DND-41 (cell line): ENCODE measurements at regions not wholly inside any gene's neighbourhood (a gene's known extent, or its start where the extent isn't known, plus 50 kb on each side); places are given as distances from the start of the nearest gene placed in this dataset.

ENCODE experiments used
- ATAC-seq: fragments of 200-7000 bp; cut with Tn5 transposase; 3 replicates; pipeline ENCODE4 v1.9.1; 2021; ENCODE audit warnings: low read depth; ENCODE audit not compliant: insufficient read depth
- DNase-seq: peaks from one replicate; pipeline ENCODE4 v3.0.0-alpha.2; 2020
- H2AFZ ChIP-seq: 2 replicates; pipeline ENCODE4 v1.6.0; 2012; ENCODE audit warnings: low read depth, low read length
- H3K27ac ChIP-seq: 2 replicates; pipeline ENCODE4 v1.5.1; 2012; ENCODE audit warnings: low read length, inconsistent platforms
- H3K27me3 ChIP-seq: fragments of 200-600 bp; sonication (generic); 2 replicates; pipeline ENCODE4 v1.6.0; 2012; ENCODE audit warnings: low read length, mild to moderate bottlenecking, inconsistent platforms; ENCODE audit not compliant: insufficient read depth, poor library complexity
- H3K36me3 ChIP-seq: 2 replicates; pipeline ENCODE4 v1.5.1; 2012; ENCODE audit warnings: low read length, inconsistent platforms; ENCODE audit not compliant: insufficient read depth
- H3K4me1 ChIP-seq: 2 replicates; pipeline ENCODE4 v1.5.1; 2012; ENCODE audit warnings: mild to moderate bottlenecking, low read length; ENCODE audit not compliant: insufficient read depth
- H3K4me2 ChIP-seq: 2 replicates; pipeline ENCODE4 v1.6.0; 2012; ENCODE audit warnings: mild to moderate bottlenecking, moderate library complexity, low read length, inconsistent platforms; ENCODE audit not compliant: insufficient read depth
- H3K4me3 ChIP-seq, 2 experiments: fragments of 200-600 bp in 1 of 2; shearing (Covaris generic) in 1 of 2; 2 replicates each; pipeline ENCODE4 v1.5.1; 2012 to 2016; ENCODE audit warnings: inconsistent platforms in 2 of 2, low read length in 2 of 2, mild to moderate bottlenecking in 2 of 2, low read depth in 1 of 2, moderate library complexity in 1 of 2
- H3K79me2 ChIP-seq: 2 replicates; pipeline ENCODE4 v1.6.0; 2012; ENCODE audit warnings: low read length, inconsistent platforms; ENCODE audit not compliant: insufficient read depth
- H3K9ac ChIP-seq: 2 replicates; pipeline ENCODE4 v1.6.0; 2012; ENCODE audit warnings: low read depth, mild to moderate bottlenecking, inconsistent platforms, low read length, moderate library complexity
- H3K9me3 ChIP-seq: 2 replicates; pipeline ENCODE4 v1.5.1; 2012; ENCODE audit warnings: low read length, moderate library complexity, mild to moderate bottlenecking, inconsistent platforms; ENCODE audit not compliant: insufficient read depth, severe bottlenecking
- H4K20me1 ChIP-seq: 2 replicates; pipeline ENCODE4 v1.6.0; 2012; ENCODE audit warnings: low read length; ENCODE audit not compliant: insufficient read depth
- EZH2 ChIP-seq: IDR thresholded peaks from 3 replicates; pipeline ENCODE4 v1.6.1; 2012; ENCODE audit warnings: borderline replicate concordance, low read depth, mild to moderate bottlenecking, moderate library complexity, low read length, inconsistent platforms; ENCODE audit not compliant: severe bottlenecking
- TF ChIP-seq, protein P1 (sequence below): IDR thresholded peaks from 2 replicates; pipeline ENCODE4 v1.5.1; 2012; ENCODE audit warnings: borderline replicate concordance, low read length, moderate library complexity, mild to moderate bottlenecking; ENCODE audit not compliant: poor library complexity, severe bottlenecking; ENCODE audit errors: extremely low read depth

DNA sequence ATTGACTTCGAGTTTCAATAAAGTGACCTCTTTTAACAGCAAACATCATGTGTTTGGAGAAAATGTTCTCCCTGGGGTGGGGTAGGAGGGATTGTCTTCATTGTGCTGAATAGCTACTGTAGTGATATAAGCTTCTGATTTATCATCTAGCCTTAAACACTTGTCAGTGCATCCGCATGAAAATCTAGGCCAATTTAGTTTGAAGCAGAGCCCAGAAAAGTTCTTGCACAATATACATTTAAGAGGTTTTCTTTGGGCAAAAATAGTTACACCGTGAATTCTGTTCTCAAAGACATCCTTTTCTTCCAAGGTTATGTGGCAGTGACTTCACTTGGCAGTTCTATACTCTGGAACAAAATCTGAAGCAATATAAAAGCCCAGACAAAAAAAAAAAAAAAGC lies 136.0 kb upstream of the IFNG-AS1 start:
- Histone ChIP-seq H3K4me2 (no peak overlapping the region), H3K9ac (no peak overlapping the region), H3K36me3 (no peaks in the 10 kb centered on the region), H2AFZ (no peak overlapping the region), H3K79me2 (no peaks in the 10 kb centered on the region), H3K27me3 (no peaks in the 10 kb centered on the region), H4K20me1 (no peaks in the 10 kb centered on the region), H3K9me3 (peaks cover 5% of the 10 kb centered on the region), H3K4me3 (no peak overlapping the region), H3K4me1 (no peaks in the 10 kb centered on the region), H3K27ac (no peak overlapping the region)
- ATAC-seq (no peak), DNase-seq (no peak)
- TF ChIP-seq, protein P1, sequence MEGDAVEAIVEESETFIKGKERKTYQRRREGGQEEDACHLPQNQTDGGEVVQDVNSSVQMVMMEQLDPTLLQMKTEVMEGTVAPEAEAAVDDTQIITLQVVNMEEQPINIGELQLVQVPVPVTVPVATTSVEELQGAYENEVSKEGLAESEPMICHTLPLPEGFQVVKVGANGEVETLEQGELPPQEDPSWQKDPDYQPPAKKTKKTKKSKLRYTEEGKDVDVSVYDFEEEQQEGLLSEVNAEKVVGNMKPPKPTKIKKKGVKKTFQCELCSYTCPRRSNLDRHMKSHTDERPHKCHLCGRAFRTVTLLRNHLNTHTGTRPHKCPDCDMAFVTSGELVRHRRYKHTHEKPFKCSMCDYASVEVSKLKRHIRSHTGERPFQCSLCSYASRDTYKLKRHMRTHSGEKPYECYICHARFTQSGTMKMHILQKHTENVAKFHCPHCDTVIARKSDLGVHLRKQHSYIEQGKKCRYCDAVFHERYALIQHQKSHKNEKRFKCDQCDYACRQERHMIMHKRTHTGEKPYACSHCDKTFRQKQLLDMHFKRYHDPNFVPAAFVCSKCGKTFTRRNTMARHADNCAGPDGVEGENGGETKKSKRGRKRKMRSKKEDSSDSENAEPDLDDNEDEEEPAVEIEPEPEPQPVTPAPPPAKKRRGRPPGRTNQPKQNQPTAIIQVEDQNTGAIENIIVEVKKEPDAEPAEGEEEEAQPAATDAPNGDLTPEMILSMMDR = no peak
- TF ChIP-seq EZH2 = no peak

DNA sequence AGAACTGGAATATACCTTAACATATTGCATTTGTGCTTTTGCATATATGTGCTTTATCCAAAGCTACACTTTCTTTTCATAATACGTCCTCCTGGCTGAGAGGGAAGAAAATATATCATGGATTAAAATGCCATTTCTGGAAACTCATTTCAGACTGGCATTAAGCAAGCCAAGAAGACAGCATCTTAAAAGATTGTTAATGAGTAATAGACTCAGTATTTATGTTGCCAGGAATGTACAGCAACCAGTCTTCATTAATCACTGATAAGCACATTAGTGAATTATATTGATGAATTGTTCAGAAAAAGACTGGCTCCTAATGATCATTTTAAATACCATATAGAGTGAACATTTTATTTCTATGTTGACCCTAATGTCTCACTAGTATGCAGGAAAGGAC lies 134.9 kb upstream of the IFNG-AS1 start:
- Histone ChIP-seq H3K9me3 (peaks cover 4% of the 10 kb centered on the region), H3K4me1 (no peaks in the 10 kb centered on the region), H3K79me2 (no peaks in the 10 kb centered on the region), H3K4me2 (no peak overlapping the region), H3K27ac (no peak overlapping the region), H3K27me3 (no peaks in the 10 kb centered on the region), H3K9ac (no peak overlapping the region), H3K36me3 (no peaks in the 10 kb centered on the region), H2AFZ (no peak overlapping the region), H3K4me3 (no peak overlapping the region), H4K20me1 (no peaks in the 10 kb centered on the region)
- no peak for ATAC-seq
- TF ChIP-seq EZH2 = no peak
- TF ChIP-seq, protein P1 = no peak
- no peak for DNase-seq

DNA sequence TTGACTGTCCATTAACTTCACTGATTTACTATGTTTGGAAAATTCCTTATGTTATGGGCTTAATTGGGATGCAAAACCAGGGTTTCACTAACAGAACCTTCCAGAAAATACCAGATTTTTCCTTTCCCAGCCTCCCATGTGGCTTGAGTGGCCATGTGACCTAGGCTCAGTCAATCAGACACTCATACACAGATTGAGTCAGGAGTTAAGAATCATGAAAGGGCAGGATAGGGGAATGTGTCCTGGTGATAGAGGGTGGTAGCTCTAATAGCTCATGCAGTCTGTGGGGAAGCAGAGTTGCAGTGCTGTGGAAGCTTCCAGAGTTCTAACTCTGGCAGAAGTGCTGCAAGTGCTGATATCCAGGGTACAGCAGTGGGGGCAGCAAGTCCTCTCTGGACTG lies 134.1 kb upstream of the IFNG-AS1 start:
- no peaks in the 10 kb centered on the region for H3K27me3 ChIP-seq
- H3K4me3 ChIP-seq = no peak overlapping the region
- no peak overlapping the region for H3K4me2 ChIP-seq
- no peak for DNase-seq
- no peaks in the 10 kb centered on the region for H3K9me3 ChIP-seq
- ATAC-seq = no peak
- H3K9ac ChIP-seq = no peak overlapping the region
- H3K36me3 ChIP-seq = no peaks in the 10 kb centered on the region
- H4K20me1 ChIP-seq = no peaks in the 10 kb centered on the region
- H3K79me2 ChIP-seq = no peaks in the 10 kb centered on the region
- no peak overlapping the region for H2AFZ ChIP-seq
- TF ChIP-seq, protein P1 = no peak
- no peak for TF ChIP-seq EZH2
- H3K27ac ChIP-seq = no peak overlapping the region
- H3K4me1 ChIP-seq = no peaks in the 10 kb centered on the region

DNA sequence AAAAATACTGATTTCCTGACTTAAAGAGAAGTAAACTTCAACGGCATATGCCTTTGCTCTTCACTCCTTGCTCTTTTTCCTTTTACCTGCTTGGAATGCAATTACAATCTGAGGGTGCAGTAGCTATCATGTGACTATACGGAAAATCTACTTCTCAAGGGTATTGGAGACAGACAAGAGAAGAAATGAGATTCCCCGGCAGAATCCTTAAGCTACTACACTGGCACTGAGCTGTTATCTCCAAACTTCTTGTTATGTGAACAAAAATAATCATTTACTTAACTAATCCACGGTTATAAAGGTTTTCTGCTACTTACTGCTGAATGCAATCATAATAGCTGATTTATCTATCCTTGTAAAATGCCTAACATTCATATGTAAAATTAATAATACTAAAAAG lies 118.0 kb upstream of the IFNG-AS1 start:
- no peak overlapping the region for H3K9ac ChIP-seq
- no peaks in the 10 kb centered on the region for H3K27me3 ChIP-seq
- no peaks in the 10 kb centered on the region for H3K9me3 ChIP-seq
- TF ChIP-seq EZH2 = no peak
- TF ChIP-seq, protein P1 = no peak
- no peaks in the 10 kb centered on the region for H3K4me1 ChIP-seq
- no peak overlapping the region for H3K4me3 ChIP-seq
- no peak overlapping the region for H3K4me2 ChIP-seq
- H3K36me3 ChIP-seq = no peaks in the 10 kb centered on the region
- H2AFZ ChIP-seq = no peak overlapping the region
- no peak overlapping the region for H3K27ac ChIP-seq
- ATAC-seq (no peak), DNase-seq (no peak)
- no peaks in the 10 kb centered on the region for H4K20me1 ChIP-seq
- no peaks in the 10 kb centered on the region for H3K79me2 ChIP-seq
